Stomach smooth muscle (tissue), 2 donors: ENCODE measurements at regions not wholly inside any gene's neighbourhood (a gene's known extent, or its start where the extent isn't known, plus 50 kb on each side); places are given as distances from the start of the nearest gene placed in this dataset.
"Not testable (repeated sequence)": the region's sequence is repeated elsewhere in the genome, so short reads cannot be mapped to it uniquely, and the experiment has no call there.

ENCODE experiments used
- H3K27ac ChIP-seq: one replicate; pipeline ENCODE4 v1.7.0; 2013; ENCODE audit warnings: mild to moderate bottlenecking, low read length, inconsistent platforms
- H3K27me3 ChIP-seq, 2 donors: one replicate each; pipeline ENCODE4 v1.7.0; 2013; ENCODE audit warnings: low read length in 2 of 2; ENCODE audit not compliant: insufficient read depth in 2 of 2, control insufficient read depth in 1 of 2
- H3K36me3 ChIP-seq, 2 donors: one replicate each; pipeline ENCODE4 v1.7.0; 2013; ENCODE audit warnings: low read length in 2 of 2; ENCODE audit not compliant: control insufficient read depth in 2 of 2, insufficient read depth in 2 of 2
- H3K4me1 ChIP-seq: one replicate; pipeline ENCODE4 v1.7.0; 2013; ENCODE audit warnings: low read length; ENCODE audit not compliant: control insufficient read depth, insufficient read depth
- H3K4me3 ChIP-seq, 2 donors: one replicate each; pipeline ENCODE4 v1.7.0; 2013; ENCODE audit warnings: low read length in 2 of 2
- H3K9ac ChIP-seq, 2 donors: one replicate each; pipeline ENCODE4 v1.7.0; 2013; ENCODE audit warnings: low read length in 2 of 2, mild to moderate bottlenecking in 1 of 2
- H3K9me3 ChIP-seq, 2 donors: one replicate each; pipeline ENCODE4 v1.7.0; 2013; ENCODE audit warnings: low read length in 2 of 2; ENCODE audit not compliant: control insufficient read depth in 2 of 2
- donor health status: healthy.
- donor health status: Pancreatic carcinoma.

GRCh38 chr17:31798205-31798724, 60.8 kb downstream of the COPRS start:
- H3K27me3 ChIP-seq, result no peaks in the 10 kb centered on the region
- H3K27ac ChIP-seq, result no peak overlapping the region
- H3K4me1 ChIP-seq, result no peaks in the 10 kb centered on the region
- no peak overlapping the region for H3K4me3 ChIP-seq
- no peak overlapping the region for H3K9ac ChIP-seq
- no peaks in the 10 kb centered on the region for H3K36me3 ChIP-seq
- no peaks in the 10 kb centered on the region for H3K9me3 ChIP-seq

DNA sequence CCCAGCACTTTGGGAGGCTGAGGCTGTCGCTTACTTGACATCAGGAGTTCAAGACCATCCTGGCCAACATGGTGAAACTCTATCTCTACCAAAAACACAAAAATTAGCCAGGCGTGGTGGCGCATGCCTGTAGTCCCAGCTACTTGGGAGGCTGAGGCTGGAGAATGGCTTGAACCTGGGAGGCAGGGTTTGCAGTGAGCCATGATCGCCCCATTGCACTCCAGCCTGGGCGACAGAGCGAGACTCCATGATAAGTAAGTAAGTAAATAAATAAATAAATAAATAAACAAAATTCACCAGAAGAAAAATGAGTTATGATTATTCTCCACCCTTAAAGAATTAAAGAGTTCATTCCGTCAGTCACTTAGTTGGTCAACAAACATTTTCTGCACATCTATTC, 63.1 kb downstream of the COPRS start:
- H3K4me1 ChIP-seq, H3K27me3 ChIP-seq, H3K9ac ChIP-seq, H3K9me3 ChIP-seq, H3K36me3 ChIP-seq, H3K27ac ChIP-seq, H3K4me3 ChIP-seq: not testable (repeated sequence)

DNA sequence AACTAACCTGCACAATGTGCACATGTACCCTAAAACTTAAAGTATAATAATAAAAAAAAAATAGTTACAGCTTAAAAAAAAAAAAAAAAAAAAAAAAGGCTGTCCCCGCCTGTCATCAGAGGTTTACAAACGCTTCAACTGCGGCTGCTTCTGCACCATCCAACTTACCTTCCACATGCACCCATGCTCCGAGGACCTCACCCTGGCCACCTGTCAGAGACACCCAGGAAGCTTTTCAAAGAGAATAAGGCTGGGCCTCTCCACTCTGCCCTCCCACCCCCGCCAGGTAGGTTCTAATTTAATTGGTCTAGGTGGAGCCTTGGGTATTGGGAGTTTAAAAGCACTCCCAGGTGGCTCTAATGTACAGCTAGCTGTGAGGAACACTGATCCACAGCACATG, 64.9 kb downstream of the COPRS start:
- H3K27me3 ChIP-seq, result no peaks in the 10 kb centered on the region
- H3K4me1 ChIP-seq, result no peaks in the 10 kb centered on the region
- H3K4me3 ChIP-seq, result no peak overlapping the region
- no peak overlapping the region for H3K9ac ChIP-seq
- no peaks in the 10 kb centered on the region for H3K9me3 ChIP-seq
- H3K27ac ChIP-seq, result no peak overlapping the region
- H3K36me3 ChIP-seq, result no peaks in the 10 kb centered on the region

- not testable (repeated sequence) for H3K27ac ChIP-seq, H3K9ac ChIP-seq, H3K4me3 ChIP-seq, H3K9me3 ChIP-seq, H3K36me3 ChIP-seq, H3K4me1 ChIP-seq, H3K27me3 ChIP-seq
Observed at GRCh38 chr17:31793634-31794033, 65.4 kb downstream of the COPRS start.

DNA sequence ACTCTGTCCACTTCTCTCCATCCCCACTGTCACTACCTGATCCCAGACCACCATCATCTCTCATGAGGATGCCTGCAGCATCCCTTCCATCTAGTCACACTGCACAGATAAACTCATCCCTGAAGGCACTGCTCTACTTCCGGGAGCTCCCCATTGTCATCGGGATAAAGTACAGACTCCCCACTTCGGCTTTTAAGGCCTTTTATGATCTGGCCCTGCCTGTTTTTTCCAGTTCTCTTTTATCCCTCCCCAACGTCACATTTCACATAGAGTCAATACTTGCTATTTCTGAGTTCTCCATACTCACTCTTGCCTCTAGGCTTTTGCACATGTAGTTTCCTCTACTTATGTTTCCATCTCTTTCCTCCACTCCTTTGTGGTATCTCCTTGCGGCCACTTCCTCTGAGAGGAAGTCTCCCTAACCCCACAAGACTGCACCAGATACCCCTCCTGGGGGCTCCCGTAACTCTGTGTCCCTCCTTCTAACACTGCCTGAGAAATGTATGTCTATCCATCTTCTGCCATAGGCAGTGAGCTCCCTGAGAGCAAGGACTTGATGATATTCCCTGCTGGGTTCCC, 66.9 kb downstream of the COPRS start:
- H3K27ac ChIP-seq, result no peak overlapping the region
- no peaks in the 10 kb centered on the region for H3K9me3 ChIP-seq
- no peak overlapping the region for H3K4me3 ChIP-seq
- H3K9ac ChIP-seq, result no peak overlapping the region
- no peaks in the 10 kb centered on the region for H3K27me3 ChIP-seq
- H3K36me3 ChIP-seq, result no peaks in the 10 kb centered on the region
- H3K4me1 ChIP-seq, result peaks cover 12% of the 10 kb centered on the region

GRCh38 chr17:31789707-31790505, 69.1 kb downstream of the COPRS start:
- no peak overlapping the region for H3K9ac ChIP-seq
- H3K36me3 ChIP-seq, result no peaks in the 10 kb centered on the region
- no peaks in the 10 kb centered on the region for H3K9me3 ChIP-seq

GRCh38 chr17:31788956-31789355, 70.1 kb downstream of the COPRS start:
- peak overlapping the region; percentile 64 for H3K27ac ChIP-seq
- H3K9ac ChIP-seq, result no peak overlapping the region
- H3K9me3 ChIP-seq, result no peaks in the 10 kb centered on the region
- no peaks in the 10 kb centered on the region for H3K27me3 ChIP-seq
- H3K36me3 ChIP-seq, result no peaks in the 10 kb centered on the region
- peaks cover 12% of the 10 kb centered on the region for H3K4me1 ChIP-seq
- no peak overlapping the region for H3K4me3 ChIP-seq

More at GRCh38 chr17:31789707-31790505, 69.1 kb downstream of the COPRS start:
- H3K27me3 ChIP-seq, result no peaks in the 10 kb centered on the region
- H3K27ac ChIP-seq, result no peak overlapping the region
- H3K4me1 ChIP-seq, result peaks cover 12% of the 10 kb centered on the region
- no peak overlapping the region for H3K4me3 ChIP-seq

- H3K9me3 ChIP-seq, result no peaks in the 10 kb centered on the region
Observed at GRCh38 chr17:31788571-31788946, 70.5 kb downstream of the COPRS start.

GRCh38 chr17:31787857-31788570, 71.0 kb downstream of the COPRS start:
- Histone ChIP-seq H3K4me3 (no peak overlapping the region), H3K27me3 (no peaks in the 10 kb centered on the region), H3K36me3 (no peaks in the 10 kb centered on the region), H3K27ac (peak overlapping the region; percentile 64), H3K9me3 (no peaks in the 10 kb centered on the region), H3K4me1 (peaks cover 12% of the 10 kb centered on the region), H3K9ac (no peak overlapping the region)

More at GRCh38 chr17:31788571-31788946, 70.5 kb downstream of the COPRS start:
- H3K36me3 ChIP-seq, result no peaks in the 10 kb centered on the region
- peaks cover 12% of the 10 kb centered on the region for H3K4me1 ChIP-seq
- no peaks in the 10 kb centered on the region for H3K27me3 ChIP-seq
- H3K9ac ChIP-seq, result no peak overlapping the region
- no peak overlapping the region for H3K4me3 ChIP-seq
- peak overlapping the region; percentile 64 for H3K27ac ChIP-seq

GRCh38 chr17:31786796-31787481, 72.1 kb downstream of the COPRS start:
- no peak overlapping the region for H3K4me3 ChIP-seq
- no peak overlapping the region for H3K9ac ChIP-seq
- H3K4me1 ChIP-seq, result peaks cover 12% of the 10 kb centered on the region
- no peaks in the 10 kb centered on the region for H3K36me3 ChIP-seq
- no peaks in the 10 kb centered on the region for H3K9me3 ChIP-seq
- no peak overlapping the region for H3K27ac ChIP-seq
- H3K27me3 ChIP-seq, result no peaks in the 10 kb centered on the region
